HG03159 (cell line): ENCODE measurements at regions not wholly inside any gene's neighbourhood (a gene's known extent, or its start where the extent isn't known, plus 50 kb on each side); places are given as distances from the start of the nearest gene placed in this dataset.
"Not testable (repeated sequence)": the region's sequence is repeated elsewhere in the genome, so short reads cannot be mapped to it uniquely, and the experiment has no call there.

Experiments
- ATAC-seq: cut with Tn5 transposase; IDR thresholded peaks from one replicate; pipeline ENCODE4 v1.9.1; 2021; ENCODE audit warnings: mild to moderate bottlenecking, moderate library complexity; ENCODE audit not compliant: unreplicated experiment

DNA sequence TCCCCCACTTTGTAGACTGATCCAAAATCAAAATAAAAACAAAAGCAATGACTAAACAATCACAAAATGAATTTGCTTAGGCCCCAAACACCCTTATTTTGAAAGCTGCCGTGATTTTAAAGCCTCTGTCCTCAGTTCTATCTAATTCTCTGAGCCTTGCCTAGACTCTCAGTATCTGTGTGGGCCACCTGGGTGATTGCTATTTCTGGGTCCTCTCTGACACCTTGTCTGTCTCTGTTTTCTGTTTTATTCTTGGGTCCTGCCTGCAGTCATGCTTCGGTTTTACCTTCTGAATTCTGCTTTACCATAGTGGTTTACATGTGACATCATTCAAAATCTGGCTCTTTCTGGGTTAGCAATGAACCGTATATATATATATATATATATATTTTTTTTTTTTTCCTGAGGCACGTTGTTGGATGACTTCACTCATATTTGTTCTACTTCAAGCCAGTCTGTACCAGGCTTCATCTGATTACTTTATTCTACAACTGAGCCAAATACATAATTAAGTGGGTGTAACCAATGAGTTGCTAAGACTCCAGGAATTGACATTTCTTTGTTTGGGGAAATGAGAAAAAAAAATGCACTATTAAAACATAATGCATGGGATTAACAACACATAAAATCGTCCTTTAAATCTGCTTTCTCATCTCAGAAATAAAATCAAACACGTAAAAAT, 710.7 kb upstream of the SLIT2 start:
- ATAC-seq: no peak

DNA sequence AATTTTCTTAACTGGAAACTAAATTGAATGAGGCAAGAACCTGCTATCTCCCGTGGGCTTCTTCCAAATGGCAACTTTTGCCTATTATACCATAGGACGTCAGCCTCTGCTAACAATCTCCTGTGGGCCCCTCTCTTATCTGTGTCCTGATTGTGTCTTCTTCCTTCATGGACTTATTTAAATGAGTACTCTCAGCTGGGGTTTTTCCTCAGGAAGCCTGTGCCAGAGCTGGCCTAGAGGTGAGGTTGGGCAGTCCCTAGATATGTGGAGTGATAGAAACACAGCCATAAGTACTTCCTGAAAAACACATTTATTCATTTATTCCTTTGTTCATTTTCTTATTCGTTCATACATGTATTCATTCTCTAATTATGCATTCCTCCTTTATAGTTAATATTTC, 712.5 kb upstream of the SLIT2 start:
- no peak for ATAC-seq

DNA sequence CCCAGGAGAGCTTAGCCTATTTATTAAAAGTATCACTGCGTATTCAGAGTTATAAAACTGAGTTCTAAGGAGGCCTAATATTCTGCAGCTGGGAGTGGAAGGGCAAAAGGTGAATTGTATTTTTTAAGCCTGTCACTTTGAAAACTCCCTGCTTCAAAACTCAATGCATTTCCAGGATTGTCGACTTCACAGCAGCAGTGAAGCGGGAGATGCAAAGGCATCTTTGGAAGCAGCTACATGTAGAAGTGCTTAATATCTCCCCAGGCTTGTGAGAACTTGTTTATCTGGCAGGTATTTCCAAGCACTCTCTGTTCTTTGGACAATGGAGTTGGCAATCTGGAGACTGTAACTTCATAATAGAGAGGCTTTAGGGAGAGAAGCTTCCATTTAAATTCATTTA, 717.5 kb upstream of the SLIT2 start:
- ATAC-seq: no peak

DNA sequence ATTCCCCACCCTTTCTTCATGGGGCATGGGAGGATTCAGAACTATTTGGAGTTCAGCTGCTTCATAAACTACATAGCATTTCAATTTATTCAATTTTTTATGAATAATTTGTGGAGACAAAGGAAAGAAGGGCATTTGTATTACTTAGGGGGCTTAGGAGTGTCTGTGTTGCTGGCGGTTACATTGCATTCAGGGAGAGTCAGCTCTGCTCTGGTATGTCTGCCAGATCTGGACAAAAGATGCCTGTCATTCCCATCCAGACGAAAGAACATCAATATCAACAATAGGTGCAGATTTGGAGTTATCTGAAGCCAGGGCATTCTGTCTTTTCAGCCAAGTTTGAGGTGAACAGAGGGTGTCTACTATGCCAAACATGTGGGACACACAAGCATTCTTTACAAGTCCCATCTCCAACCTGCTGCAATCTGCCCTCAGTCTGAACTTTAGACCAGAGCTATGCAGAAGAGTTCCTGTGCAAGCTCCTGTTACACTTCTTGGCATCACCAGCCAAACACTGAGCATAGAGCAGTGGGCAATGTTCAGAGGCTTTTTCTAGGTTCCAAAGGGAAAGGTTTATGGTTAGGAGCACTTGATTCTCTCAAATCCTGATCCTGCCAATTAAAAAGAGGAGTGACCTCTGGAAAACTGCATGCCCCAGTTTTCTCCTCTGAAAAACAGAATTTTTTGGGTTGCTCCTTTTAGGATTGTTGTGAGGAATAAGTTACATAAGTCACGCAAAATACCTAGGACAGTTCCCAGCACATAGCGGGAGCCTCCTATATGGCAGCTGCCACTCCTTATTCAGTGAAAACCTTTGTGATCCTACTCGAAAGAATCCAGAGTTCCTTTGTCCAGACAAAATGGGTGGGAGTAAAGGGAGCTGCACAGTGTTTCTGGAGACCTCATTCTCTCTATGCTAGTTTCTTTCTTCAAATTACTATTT, 719.5 kb upstream of the SLIT2 start:
- no peak for ATAC-seq

DNA sequence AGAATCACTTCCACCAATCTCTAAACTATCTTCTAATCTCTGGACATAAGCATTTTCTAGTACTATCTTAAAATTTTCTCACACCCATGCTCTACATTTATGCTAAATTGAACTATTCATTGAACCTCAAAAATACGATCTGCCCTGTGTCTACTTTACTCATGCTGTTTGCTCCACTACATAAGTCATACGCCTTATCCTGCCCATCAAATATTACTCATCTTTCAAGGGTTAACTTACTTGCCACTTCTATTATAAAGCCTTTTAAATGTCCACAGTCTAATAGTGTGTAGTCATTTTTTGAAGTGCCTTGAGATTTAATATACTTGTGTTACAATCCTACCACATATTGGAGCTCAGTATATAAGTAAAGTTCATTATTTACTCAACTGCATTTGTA, 727.7 kb upstream of the SLIT2 start:
- ATAC-seq: no peak

DNA sequence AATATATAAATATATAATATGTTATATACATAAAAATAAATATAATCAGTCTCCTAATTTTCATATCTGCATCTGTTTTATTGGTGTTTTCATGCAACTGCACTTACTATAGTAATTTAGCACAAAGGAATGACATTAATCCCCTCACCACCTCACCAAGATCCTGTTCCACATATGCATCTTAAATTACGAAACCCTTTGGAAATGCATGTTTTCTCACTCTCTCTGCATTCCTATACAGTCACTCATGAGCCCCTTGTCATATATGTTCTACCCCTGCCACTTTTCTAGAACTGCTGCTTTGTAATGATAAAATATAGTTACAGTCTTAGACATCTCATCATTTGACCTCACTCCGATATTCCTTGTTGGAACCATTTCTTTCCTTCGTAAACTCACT, 728.7 kb upstream of the SLIT2 start:
- no peak for ATAC-seq

DNA sequence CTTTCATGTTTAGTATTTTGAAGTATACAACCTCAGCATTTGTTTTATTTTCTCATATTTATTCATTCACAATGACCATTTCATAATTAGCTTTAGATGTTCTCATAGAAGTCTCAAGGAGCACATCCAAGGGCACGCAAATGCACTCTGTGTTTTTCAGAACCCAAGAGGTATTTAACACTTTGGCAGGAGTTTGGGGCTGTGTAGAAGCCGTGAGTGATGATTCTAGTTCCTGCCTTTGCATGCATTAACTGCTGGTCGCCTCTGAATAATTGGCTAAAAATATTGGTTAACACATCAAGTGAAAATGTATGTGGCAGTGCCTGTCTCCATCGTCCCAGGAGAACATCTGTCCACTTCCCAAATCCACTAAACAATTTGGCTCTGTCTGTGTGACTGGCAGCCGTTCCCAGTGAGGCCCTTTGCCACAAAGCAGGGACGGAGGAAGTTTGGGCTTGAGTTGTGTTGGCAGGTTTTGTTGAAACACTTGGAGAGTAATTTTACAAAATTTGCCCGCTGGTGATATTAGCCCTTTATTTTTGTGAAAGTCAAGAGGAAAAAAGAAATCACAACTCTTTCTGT, 730.7 kb upstream of the SLIT2 start:
- no peak for ATAC-seq

DNA sequence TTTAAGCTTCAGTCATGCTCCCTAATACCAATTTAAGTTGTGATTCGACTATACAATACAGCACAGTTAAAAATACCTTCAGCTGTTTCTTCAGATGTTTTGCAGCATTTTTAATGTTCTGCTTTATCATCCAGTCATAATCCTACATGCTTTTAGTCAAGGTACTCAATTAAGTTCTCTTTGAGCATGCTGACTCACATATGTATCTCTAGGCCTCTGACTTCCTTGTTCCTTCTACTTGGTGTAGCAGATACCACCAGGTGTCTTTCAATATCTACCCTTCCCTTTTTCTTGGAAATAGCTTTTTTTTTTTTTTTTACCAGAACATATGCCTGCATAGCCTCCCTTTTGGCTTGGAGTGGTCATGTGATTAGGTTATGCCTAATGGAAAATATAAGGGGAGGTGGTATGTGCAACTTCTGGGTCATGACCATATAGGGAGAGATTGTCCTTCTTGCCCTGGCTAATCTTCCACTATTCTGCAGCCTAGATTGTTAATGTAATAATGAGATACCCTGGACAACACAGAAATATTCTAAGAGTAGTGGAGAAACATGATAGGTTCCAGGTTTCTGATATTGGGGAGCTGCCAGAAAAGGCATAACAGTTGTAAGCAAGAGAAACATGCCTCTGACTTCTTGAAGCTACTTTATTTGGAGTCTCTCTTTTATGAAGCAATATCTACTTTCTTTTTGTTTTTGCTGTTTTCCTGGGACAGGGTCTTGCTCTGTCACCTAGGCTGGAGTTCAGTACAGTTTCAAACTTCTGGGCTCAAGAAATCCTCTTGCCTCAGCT, 737.2 kb upstream of the SLIT2 start:
- ATAC-seq: no peak

DNA sequence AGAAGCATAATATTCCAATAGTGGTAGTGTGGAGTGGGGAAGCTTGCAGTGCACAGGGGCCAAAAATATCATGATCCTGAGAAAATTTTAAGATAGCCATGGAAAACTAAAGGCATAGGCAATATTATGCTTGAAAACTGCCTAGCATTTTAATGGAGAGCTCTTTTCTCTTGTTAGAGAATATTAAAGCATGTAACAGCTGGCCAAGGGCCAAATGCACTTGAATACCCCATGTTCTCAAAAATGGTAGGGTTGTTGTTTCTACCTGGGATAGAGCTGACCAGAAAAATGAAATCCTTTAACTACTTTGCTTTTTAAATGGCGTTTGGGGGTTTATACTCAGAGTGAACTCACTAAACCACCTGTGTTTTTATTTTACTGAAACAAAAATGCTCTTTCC, 739.6 kb upstream of the SLIT2 start:
- ATAC-seq: no peak

DNA sequence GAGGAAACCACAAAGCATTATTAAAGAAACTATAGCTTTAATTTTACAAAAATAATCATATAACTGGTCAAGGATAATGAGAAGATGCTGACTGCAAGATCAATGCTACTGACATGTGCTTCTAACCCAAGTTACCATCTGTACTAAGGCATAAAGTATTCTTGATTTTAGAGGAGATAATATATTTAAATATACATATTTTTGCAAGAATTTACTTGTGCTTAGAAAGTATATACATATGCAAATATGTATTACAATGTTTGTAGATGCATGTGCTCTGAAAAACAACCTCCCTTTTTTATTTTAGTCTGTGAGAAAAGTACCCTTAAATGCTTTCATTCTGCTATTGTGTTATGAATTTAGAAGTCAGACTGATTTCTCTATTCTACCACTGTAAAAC, 740.7 kb upstream of the SLIT2 start:
- ATAC-seq: no peak

DNA sequence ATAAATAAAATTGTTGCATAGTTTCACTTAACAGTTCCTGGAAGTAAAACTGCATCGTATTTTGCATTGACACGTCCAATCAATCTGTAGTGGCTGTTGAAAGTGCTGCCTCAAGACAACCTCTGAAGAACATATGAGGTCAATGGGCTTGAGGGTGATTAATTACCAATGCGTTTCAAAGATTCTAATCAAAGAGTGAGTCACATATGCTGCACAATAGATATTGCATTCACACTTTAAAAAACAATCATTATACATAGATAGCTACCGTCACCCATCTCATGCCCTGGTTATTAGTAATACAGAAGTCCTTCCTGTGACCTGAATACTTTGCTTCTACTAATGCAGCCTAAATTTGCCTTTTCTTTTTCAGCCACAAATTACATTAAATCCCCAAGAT, 743.3 kb upstream of the SLIT2 start:
- no peak for ATAC-seq

DNA sequence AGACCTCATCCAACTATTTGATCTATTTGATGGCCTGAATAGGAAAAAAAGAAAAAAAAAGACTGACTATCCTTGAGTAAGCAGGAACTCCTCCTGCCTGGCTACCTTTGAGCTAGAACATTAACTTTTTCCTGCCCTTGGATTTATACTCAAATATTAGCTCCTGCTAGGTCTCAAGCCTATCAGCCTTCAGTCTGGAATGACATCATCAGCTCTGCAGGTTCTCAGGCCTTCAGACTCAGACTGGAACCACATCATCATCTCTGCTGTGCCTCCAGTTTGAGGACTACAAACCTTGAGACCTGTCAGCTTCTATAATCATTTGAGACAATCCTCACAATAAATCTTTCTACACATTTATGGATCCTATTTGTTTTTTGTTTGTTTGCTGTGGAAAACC, 754.0 kb upstream of the SLIT2 start:
- ATAC-seq: no peak

DNA sequence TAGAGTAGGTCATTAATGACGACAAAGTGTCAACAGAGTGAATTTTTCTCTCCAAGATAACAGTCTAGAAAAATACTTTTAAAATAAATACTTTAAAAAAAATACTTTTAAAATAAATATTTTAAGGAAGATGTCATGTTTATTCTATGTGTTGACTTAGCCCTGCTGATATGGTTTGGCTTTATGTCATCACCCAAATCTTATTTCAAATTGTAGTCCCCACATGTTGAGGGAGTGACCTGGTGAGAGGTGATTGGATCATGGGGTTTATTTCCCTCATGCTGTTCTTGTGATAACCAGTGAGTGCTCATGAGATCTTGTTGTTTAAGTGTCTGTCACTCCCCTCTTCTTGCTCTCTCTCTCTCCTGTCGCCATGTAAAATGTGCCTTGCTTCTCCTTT, 754.9 kb upstream of the SLIT2 start:
- ATAC-seq: no peak

DNA sequence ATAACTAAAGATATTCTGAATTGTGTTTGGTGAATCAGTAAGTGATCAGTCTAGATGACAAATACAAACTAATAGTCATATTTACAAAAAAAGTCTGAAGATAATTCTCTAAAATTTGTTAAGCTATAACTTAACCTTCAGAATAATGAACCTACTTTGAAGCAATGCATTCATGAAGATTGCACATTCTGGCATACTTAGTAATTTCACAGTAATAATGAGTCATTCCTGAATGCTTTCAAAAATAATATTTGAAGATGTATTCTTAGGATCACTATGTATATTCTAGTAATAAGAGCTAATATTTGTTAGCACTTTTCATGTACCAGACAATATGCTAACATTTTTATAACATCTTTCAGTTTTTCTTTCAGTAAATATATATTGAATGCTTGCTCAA, 756.7 kb upstream of the SLIT2 start:
- ATAC-seq: no peak

DNA sequence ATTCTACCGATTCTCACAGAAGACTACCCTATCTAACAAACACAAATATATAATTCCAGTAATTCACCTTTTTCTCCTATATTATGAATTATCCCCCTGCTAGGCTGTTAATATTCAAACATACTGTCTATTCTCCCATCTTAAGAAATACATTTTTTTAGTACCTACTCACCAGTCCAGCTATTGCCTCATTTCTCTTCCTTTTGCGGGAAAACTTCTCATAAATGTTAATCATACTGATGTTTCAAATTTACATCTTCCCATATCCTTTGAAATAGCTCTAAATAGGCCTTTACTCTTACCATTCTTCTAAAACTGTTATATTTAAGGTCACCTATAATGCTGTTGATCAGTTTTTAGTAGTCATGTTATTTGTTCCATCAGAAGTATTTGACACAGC, 759.1 kb upstream of the SLIT2 start:
- no peak for ATAC-seq

DNA sequence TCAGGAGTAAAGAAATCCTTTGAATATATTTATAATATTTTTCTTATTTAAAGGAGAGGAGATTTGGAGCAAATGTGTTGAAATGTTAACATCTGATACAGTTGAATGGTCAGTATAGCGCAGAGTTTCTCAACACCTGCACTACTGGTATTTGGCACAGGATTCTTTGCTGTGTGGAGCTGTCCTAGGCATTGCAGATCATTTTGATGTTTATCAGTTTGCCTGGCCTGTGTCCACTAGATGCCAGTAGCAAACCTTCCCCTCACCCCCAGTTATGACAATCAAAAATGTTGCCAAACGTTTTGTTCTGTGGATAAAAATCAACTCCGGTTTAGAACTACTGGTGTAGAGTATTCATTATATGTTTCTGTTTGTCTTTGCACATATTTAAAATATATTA, 765.3 kb upstream of the SLIT2 start:
- no peak for ATAC-seq

DNA sequence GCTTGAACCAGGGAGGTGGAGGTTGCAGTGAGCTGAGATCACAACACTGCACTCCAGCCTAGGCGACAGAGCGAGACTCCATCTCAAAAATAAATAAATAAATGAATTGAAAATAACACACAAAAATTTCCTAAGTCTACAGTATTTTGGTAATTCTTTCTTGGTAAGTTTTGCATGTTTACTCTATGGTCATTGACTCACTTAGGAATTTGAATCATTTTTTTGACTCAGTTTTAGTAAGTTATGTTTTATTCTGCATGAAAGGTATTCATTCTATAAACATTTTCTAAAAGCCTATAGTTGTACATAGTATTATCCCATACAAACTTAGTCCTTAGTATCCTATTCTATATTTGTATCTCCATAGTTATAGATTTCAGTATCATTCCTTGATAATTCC, 772.9 kb upstream of the SLIT2 start:
- ATAC-seq: no peak

DNA sequence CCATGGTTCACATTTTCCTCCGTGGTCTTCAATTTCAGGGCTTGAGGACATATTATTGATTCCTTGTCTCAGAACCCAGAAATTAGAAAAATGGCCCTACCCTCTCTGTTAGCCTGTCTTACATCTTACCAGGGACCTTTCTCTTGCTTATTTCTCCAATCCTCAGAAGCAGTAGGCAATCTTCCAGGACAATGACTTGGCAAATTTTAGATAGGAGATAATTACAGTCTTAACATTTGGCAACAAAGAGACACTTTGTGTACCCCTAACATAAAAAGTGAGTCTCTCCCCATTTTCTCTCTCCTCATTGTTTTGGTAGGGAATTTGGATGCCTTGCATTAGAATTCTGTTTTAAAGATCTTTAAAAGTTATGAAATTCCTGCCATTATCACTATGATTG, 778.1 kb upstream of the SLIT2 start:
- no peak for ATAC-seq

DNA sequence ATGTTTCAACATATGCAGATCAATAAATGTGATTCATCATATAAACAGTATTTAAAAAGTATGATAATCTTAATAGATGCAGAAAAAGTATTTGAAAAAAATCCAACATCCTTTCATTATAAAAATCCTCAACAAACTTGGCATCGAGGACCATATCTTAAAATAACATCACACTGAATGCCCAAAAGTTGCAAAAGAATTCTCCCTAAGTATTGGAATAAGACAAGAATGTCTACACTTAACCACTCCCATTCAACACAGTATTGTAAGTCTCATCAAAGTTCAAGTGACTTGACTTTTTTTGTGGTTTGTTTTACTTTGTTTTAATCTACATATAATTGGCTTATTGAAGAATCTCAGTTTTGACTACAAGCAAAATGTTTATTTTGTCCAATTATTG, 779.0 kb upstream of the SLIT2 start:
- ATAC-seq: no peak

DNA sequence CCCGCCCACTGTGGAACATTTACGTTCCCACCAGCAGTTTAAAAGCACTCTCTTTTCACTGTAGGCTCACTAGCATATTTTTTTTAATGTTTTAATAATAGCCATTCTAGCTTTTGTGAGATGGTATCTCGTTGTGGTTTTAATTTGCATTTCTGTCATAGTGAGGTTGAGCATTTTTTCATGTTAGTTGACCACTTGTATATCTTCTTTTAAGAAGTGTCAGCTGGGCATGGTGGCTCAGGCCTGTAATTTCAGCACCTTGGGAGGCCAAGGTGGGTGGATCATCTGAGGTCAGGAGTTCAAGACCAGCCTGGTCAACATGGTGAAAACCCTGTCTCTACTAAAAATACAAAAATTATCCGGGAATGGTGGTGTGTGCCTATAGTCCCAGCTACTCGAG, 781.7 kb upstream of the SLIT2 start:
- ATAC-seq: not testable (repeated sequence)

DNA sequence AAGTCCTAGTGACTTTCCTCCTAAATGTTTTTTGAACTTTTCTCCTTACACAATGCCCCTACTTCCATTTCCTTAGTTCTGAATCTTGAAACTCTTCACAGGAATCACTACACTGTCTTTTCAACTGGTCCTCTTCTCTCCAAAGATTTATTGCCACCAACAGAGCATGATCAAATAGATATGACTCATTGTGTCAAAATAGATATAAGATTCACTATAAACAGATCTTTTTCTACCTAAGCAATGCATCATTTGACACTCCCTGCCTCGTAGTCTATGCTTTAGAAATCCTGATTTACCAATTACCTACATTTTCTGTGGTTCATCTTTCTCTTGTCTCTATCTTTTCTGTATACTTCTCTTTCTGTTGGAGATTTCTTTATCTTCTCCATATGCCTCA, 789.6 kb upstream of the SLIT2 start:
- no peak for ATAC-seq
